IPS DF 19.7 (cell line): ENCODE measurements at regions not wholly inside any gene's neighbourhood (a gene's known extent, or its start where the extent isn't known, plus 50 kb on each side); places are given as distances from the start of the nearest gene placed in this dataset.
A peak's percentile ranks its signal among the peaks of the same experiment; 100 is the strongest.

Experiments
- DNase-seq: peaks from one replicate; pipeline ENCODE4 v3.0.0-alpha.2; 2013; ENCODE audit warnings: low read depth, low spot score

DNA sequence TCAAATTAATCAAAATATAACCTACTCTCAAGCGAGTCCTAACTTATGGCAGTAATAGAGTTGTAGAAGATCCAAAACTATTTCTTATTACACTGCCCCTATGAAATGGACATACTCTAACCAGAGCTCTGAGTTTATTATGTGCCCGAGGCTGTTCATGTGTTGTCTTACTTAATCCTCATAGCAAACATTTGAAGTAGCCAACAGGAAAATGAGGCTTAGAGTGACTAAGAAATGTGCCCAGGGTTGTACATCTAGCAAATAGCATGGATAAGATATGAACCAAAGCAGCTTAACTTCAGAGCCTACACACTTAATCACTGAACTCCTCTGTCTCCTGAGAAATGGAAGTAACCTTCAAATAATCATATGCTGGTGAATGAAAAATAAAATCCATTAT, 1551.7 kb downstream of the MAT2B start:
- DNase-seq = no peak

DNA sequence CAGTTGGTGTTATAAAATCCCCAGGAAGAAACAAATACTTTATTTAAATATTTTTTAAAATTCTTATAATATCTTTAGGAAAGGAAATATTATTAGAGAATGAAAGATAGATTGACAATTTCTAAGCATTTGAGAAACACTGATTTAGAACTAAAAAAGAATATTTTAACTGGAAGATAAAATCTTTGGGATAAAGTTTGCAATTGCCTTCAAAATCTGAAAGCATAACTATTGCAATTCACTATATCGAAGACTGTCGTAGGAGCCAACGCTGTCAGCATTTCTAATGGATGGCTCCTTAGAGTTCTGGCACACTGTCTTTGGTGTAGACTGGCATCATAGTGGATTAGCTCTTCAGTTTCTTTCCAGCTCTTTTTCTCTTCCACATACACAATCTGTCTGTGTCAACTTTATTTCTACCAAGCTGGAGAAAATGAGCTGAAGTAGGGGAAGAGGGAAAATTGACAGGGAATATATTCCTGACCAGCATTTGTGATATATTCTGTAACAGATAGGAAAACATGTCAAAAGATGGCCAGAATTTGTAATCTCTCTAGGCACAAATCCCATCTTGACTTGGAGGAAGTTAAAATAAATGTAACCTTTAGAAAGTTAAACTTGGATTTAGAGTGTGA, 1561.4 kb downstream of the MAT2B start:
- DNase-seq = no peak

DNA sequence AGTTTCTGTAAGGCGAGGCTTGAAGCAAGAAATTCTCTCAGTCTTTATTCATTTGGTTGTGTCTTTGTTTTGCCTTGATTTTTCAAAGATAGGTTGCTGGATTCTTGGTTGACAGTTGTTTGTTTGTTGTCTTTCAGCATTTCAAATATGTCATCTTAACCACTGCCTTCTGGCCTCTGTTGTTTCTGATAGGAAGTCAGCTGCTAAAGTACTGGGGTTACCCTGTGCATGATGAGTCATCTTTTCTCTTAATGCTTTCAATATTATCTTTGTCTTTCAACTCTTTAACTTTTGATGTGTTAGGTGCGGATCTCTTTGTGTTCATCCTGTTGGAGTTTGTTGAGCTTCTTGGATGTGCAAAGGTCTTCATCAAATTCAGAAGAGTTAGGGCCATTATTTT, 1571.3 kb downstream of the MAT2B start:
- DNase-seq = no peak

DNA sequence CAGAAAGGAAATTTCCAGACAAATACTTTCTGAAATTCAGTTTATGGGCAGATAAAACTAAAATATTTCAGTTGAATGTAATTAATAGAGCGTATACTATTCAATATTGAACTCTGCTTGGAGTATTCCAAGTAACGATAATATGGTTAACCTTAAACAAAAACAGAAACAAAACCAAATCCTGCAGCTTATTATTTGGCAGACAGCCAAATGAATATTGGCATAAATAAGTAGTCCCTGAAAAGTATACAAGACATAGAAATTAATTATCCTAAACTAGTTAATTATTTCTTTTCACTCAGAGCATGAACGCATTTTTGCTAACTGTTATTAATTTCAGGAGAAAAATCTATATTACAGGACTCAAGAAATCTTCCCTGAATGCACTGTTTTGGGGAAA, 1574.0 kb downstream of the MAT2B start:
- no peak for DNase-seq

DNA sequence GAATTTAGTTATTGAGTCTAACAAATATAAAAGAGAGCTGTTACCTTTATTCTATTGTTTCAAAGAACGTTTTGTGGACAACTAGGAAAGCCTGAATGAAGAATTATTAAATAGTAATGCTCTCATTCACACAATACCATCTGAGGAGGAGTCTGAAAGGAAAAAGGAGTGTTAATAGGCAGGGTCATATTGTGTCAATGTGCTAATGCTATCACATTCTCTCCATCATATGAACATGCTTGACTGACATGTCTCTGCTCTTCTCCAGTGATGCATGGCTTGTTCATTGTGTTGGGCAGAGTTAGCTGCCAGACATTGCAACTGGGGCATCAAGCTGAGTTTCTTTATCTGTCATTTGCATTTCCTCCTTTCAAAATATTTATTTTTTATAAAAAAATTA, 1578.0 kb downstream of the MAT2B start:
- DNase-seq = no peak

DNA sequence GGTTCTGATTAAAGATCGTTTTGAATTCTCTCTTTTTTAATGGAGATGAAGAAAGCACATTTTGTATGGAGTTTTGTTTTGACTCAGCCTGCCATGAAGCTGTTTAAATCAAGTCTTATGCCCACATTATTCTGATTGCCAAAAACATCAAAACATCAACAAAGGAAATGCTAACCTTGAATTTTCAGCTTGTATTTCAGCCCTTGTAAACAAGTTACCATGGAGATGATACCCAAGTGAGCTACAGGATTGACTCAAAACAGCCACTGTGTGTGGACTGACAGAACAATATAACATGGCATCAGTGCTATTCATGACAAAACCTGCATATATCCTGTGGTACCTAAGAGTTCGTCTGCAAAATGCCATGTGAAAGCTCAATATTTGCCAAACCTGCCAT, 1581.0 kb downstream of the MAT2B start:
- no peak for DNase-seq

DNA sequence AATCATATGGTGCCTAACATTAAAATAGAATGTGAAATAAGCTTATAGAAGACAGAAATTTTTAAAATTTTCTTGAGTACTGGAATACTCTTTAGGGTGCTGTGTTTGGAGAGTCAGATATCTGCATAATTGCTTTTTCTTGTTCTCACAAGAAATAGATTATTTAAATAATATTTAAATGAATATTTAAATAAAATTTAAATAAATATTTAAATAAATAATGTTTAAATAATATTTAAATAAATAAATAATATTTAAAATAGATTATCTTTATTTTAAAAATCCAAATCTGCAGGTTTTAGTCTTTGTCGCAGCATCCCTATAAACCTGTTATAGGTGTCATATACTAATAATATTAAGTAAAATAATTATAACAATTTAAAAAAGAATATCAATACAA, 1589.4 kb downstream of the MAT2B start:
- DNase-seq = no peak

DNA sequence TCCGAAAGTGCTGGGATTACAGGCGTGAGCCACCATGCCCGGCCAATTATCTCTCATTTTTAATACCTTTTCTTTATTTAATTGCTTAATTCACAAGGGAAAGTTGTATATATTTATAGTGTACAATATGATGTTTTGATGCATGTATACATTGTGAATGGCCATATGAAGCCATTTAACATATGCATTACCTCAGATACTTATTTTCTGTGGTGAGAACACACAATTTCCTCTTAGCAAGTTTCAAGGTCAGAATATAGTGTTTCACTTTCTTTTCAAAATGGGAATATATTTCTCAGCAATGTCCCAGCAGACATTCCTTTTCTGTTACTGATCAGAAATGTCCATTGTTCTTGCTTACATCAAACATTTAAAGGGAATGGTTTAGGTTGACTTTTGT, 1596.3 kb downstream of the MAT2B start:
- no peak for DNase-seq

DNA sequence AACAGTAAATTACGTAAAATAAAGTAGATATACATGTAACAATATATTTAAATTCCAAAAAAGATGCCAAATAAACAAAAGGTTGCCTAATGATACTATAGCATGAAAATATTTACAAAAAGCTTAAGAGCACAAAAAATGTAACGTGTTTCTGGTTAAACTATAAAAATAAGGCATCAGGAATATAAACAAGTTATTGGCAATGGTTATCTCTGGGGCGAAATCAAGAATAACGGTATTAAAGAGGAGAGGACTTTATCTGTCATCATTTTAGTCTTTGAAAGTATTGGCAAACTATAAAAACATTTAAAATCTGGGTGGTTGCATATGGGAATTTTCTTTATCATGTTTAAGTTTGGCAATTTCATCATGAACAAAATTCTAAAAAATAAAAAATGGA, 1599.2 kb downstream of the MAT2B start:
- DNase-seq = no peak

DNA sequence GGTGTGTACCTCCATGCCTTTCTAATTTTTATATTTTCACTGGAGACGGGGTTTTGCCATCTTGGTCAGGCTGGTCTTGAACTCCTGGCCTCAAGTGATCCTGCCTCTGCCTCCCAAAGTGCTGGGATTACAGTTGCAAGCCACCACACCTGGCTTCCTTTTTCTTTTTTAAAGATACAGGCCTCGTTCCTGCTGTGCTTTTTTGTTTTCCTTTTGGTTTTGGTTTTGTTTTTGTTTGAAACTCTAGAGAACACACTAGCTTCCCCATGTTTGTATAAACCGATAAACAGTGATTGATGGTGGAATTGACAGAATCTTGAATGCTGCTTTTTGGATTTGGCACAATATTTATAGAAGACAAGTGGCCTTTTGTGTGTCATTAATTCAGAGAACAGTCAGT, 1603.4 kb downstream of the MAT2B start:
- DNase-seq = no peak

DNA sequence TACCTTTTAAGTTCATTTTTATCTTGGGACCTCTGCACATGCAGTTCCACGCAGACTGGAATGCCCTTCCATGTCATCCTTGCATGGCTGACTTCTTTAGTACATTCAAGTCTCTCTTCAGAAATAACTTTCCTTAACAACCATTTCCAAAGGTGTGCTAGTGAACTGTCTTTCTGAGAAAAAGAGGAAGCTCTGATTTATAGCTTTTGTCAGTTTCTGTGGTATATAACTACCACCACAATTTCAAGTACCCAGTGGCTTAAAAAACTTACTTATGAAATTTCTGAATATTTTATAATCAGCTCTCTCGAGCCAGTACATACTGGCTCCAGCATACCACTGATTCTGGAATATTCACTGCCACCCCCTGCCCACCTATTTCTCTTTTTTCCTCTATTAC, 1613.8 kb downstream of the MAT2B start:
- DNase-seq = no peak

DNA sequence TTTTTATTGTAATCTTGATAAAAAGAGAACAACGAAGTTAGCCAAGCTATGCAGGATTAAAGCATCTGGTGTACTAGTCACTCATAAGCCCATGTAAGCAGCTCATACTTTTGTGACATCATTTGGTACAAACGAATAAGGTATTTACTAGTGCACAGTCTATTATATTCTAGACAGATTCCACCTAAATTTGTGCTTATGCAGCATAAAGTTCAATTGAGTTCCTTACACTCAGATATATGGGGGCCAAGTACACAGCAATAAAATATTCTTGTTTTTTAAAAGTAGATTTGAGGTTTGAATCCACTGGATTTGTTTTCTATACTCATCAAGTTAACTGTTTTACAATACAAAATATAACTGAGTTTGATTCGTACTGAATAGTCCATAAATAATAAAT, 1621.2 kb downstream of the MAT2B start:
- DNase-seq = no peak

DNA sequence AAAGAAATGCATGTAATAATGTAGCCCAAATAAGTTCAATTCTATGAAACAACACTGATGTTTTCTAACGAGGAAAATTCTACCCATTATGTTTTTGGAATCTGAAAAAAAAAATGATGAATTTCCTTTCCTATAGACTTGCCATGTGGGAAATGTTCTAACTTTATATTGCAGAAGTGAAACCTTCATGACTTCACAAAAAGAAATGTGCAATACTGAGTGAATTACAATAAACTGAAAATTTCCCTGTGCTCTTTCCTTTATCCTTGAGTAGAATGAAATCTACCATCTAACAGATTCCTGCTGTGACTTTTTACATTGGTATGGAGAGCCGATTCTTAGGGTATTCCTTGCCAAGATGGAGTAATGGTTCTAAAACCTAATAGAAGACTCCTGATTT, 1622.5 kb downstream of the MAT2B start:
- DNase-seq = no peak

DNA sequence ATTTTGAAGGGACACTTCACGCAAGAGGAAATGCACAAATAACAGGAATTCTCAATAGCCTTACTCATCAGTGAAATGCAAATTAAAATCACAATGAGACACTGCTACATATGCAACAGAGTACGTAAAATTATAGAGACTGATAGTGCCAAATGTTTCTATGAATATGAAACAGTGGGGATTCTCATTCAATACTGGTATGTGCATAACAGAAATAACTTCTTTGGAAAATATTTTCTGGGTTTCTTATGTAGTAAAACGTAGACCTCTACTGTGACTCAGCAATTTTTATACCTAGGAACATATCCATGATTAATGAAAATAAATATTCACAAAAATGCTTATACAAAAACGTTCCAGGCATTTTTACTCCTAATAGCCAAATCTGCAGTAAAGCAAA, 1625.2 kb downstream of the MAT2B start:
- no peak for DNase-seq

DNA sequence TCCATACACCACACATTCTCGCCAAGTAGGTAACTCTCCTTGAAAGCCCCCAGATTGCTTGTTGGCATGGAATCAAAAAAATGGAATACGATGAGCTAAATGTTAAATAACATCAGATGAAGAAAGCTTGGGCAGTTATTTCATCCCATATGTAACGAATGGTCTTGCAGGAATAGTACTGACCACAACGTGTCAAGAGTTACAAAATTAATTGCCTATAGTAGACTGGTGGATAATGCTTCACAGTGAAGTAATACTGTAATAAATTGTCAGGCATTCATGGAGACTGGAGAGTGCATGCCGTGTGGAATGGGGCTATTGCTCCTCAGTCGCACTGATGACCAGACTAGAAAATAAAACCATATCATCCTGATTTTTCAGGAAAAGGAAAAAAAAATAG, 1628.7 kb downstream of the MAT2B start:
- DNase-seq = no peak

DNA sequence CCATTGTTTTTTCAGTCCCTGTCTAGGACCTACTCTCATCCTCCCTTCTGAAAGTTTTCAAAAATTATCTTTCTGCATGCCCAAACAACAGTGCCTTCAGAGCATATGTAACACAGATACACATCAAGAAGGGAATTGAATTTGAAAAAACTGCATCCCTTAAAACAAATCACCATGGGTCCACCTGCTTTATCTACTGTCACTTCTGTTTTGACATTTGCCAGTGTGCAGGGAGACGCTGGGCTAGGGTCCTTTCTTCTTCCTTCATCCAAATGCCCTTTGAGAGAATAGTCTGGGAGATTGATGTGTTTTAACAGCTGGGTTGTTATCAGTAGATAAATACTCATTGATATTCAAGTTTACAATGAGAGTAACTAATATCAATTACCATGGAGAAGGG, 1630.1 kb downstream of the MAT2B start:
- DNase-seq = no peak

DNA sequence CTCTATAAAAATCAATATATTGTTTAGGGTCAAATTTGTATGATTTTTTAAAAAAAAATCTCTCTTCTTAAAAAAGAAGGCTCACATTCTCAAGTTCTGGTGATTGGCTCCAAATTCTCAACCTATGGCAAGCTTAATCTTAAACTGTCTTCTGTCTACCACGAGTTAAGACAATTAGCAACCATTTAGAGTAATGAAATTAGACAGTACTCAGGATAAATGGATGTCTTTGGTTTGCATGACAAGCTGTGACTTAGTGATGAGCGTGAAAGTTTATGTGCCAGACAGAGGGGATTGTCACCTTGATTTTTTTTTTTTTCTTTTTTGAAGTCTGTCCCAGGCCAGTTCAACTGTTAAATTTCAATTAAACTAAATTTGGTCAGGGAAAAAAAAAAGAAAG, 1632.3 kb downstream of the MAT2B start:
- no peak for DNase-seq

DNA sequence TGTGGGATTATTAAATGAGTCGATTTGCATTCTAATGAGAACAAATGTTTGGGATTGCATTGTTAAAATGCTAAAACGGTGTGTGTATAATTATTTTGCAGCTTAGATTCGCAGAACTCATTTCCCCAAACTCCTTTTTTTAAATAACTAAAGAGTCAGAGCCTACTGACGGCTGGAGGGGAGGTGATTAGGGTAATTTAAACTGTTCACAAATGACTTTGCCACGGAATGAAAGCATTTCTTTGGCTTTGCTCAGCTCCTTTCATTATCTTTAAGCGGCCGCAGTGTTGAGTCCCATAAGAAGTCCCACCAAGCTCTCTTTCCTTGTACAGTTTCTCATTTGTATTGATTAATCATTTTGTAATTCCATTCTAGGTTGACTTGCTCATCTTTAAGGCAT, 1632.8 kb downstream of the MAT2B start:
- no peak for DNase-seq

DNA sequence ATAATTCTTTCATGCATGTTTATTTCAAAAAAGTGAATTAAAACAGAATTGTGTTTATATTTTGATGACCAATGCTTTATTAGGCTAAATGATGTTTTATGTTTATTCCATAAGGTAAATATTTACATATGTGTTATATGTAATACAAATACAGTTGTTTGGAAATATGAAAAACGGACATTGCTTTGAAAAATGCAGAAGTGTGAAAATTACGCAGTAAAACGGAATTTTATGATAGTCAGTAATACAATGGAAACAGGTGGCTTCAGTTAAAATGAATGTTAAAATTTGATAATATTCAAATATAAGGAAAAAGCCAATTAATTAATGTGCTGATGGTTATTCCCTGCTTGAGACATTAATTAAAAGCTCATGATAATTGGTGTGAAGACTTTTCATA, 1633.8 kb downstream of the MAT2B start:
- DNase-seq = no peak

DNA sequence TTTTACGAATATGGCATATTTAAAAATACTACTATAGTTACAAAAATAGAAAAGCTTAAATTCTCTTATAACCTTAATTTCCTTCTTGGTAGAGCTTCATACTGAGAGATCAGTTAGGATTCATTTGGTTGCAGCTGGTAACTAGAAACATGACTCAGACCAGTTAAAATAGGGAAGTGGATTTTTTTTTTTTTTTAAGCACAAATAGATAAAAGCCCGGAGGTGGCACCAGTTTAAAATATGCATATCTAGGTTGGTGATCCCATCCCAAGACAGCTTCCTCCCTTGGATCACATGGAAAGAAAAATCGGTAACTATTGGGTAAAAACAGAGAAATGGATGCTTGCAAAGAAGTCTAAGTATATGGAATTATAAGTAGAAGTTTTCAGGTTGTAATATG, 1634.3 kb downstream of the MAT2B start:
- no peak for DNase-seq

DNA sequence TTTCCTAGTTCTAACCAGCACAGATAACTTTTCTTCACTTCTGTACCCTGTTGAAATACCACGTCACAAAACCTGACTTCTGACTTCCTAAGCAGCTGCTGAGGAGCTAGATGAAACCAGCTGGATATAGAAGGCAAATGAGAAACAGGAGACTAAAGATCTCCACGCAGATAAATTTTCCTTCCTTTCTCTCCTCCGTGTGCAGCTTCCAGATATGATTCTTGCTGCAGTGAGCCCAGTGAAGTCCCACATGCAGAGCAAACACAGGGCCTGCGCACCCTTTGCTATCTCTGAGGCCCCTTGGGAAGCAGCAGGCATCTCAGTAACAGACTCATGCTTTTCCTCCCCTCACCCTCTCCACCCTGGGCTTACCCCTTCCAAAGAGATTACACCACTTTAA, 1638.3 kb downstream of the MAT2B start:
- DNase-seq = no peak

DNA sequence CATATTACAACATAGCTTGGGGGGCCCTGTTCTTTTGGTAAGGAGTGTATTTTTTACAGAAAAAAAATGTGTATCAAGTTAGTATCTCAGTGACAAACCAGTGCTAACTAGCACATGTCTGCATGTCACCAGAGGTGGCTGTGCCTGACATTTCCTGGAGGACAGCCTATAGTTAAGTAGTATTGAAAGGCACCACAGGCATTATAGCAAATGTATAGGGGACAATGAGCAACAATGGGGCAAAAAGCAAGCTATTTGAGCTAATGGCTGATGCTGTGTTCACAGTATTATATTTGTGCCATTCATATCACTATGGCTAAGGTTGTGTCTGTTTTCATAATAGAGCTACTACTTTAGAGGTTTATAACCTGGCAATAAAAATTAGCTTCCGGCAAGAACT, 1644.0 kb downstream of the MAT2B start:
- no peak for DNase-seq

DNA sequence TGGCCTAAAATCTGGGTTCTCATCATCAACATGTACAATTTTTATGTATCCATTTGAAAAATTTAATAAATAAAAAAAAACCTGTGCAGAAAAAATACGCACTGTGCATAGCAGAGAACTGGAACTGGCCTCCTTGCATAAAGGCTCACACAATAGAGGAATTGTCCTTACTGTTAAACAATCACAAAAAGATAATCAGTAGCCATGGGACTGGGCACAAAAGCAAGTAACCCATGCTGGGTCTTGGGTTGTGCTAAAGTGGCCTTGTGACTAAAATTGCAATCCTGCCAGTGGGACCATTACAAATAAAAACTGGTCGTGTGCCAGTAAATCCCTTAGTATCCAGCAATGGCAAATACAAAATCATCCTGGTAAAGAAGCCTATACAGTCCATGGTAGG, 1646.6 kb downstream of the MAT2B start:
- DNase-seq = no peak

DNA sequence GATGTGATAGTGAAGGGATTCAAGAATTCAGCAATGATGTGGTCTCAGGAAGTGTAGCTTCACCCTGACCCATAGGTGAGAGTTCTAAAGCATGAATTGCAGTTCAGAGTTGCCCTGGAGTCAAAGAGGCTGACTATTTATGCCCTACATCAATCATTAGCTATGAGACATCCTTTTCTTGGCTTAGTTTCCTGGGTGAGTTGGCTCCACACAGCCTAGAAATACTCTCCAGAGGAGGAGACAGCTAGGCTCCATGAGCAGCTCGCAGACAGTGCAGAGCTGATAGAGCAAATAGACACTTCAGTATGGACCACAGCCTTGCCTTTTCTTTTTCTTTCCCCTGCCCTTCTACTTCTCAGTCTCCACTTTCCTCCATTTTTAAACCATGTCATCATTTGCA, 1651.8 kb downstream of the MAT2B start:
- no peak for DNase-seq

DNA sequence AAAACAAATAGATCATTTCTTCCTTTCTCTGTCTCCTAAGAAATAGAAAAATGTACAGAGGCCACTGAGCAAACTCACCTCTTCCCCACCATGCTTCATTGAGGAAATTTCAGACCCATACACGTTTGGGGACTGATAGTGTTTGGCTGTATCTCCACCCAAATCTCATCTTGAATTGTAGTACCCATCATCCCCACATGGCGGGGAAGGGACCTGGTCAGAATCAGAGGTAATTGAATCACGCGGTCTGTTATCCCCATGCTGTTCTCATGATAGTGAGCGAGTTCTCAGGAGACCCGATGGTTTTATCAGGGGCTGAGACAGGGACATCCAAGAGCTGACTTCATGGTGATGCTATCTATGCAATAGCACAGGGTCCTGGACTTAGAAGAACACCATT, 1655.8 kb downstream of the MAT2B start:
- peak; percentile 5 for DNase-seq
